HG03521 (cell line): ENCODE measurements at regions not wholly inside any gene's neighbourhood (a gene's known extent, or its start where the extent isn't known, plus 50 kb on each side); places are given as distances from the start of the nearest gene placed in this dataset.
"Not testable (repeated sequence)": the region's sequence is repeated elsewhere in the genome, so short reads cannot be mapped to it uniquely, and the experiment has no call there.

Source experiments
- ATAC-seq: cut with Tn5 transposase; IDR thresholded peaks from one replicate; pipeline ENCODE4 v1.9.1; 2021; ENCODE audit warnings: mild to moderate bottlenecking, moderate library complexity; ENCODE audit not compliant: unreplicated experiment

- ATAC-seq, result not testable (repeated sequence)
Observed at GRCh38 chr15:38797506-38797905, 232.9 kb upstream of the RASGRP1 start.

- not testable (repeated sequence) for ATAC-seq
Observed at GRCh38 chr15:38799202-38799601, 234.6 kb upstream of the RASGRP1 start.

GRCh38 chr15:38809621-38810020 lies 245.0 kb upstream of the RASGRP1 start:
- ATAC-seq, result no peak

GRCh38 chr15:38810686-38811085 lies 246.1 kb upstream of the RASGRP1 start:
- ATAC-seq, result no peak

- not testable (repeated sequence) for ATAC-seq
Observed at GRCh38 chr15:38814254-38814653, 249.6 kb upstream of the RASGRP1 start.

- ATAC-seq, result no peak
Observed at GRCh38 chr15:38814891-38815290, 250.3 kb upstream of the RASGRP1 start.

- ATAC-seq, result peak; percentile 90
Observed at GRCh38 chr15:38817427-38818156, 253.0 kb upstream of the RASGRP1 start.

- no peak for ATAC-seq
Observed at GRCh38 chr15:38818157-38818790, 253.7 kb upstream of the RASGRP1 start.

GRCh38 chr15:38819387-38819950 lies 254.9 kb upstream of the RASGRP1 start:
- no peak for ATAC-seq

- ATAC-seq, result no peak
Observed at GRCh38 chr15:38823263-38823662, 258.6 kb upstream of the RASGRP1 start.

- no peak for ATAC-seq
Observed at GRCh38 chr15:38824719-38825118, 260.1 kb upstream of the RASGRP1 start.

- no peak for ATAC-seq
Observed at GRCh38 chr15:38826880-38827279, 262.3 kb upstream of the RASGRP1 start.

- no peak for ATAC-seq
Observed at GRCh38 chr15:38828031-38828532, 263.5 kb upstream of the RASGRP1 start.

GRCh38 chr15:38829086-38829485 lies 264.5 kb upstream of the RASGRP1 start:
- no peak for ATAC-seq

- ATAC-seq, result no peak
Observed at GRCh38 chr15:38842226-38842625, 277.6 kb upstream of the RASGRP1 start.

GRCh38 chr15:38843051-38843501 lies 278.5 kb upstream of the RASGRP1 start:
- ATAC-seq, result no peak

GRCh38 chr15:38843736-38844590 lies 279.3 kb upstream of the RASGRP1 start:
- ATAC-seq, result no peak

- no peak for ATAC-seq
Observed at GRCh38 chr15:38844736-38845135, 280.1 kb upstream of the RASGRP1 start.

- ATAC-seq, result no peak
Observed at GRCh38 chr15:38846346-38846745, 281.7 kb upstream of the RASGRP1 start.

- ATAC-seq, result no peak
Observed at GRCh38 chr15:38847666-38848065, 283.1 kb upstream of the RASGRP1 start.

- ATAC-seq, result no peak
Observed at GRCh38 chr15:38849046-38849445, 284.4 kb upstream of the RASGRP1 start.
